ENCODE measurements at regions not wholly inside any gene's neighbourhood (a gene's known extent, or its start where the extent isn't known, plus 50 kb on each side); places are given as distances from the start of the nearest gene placed in this dataset.

DNA sequence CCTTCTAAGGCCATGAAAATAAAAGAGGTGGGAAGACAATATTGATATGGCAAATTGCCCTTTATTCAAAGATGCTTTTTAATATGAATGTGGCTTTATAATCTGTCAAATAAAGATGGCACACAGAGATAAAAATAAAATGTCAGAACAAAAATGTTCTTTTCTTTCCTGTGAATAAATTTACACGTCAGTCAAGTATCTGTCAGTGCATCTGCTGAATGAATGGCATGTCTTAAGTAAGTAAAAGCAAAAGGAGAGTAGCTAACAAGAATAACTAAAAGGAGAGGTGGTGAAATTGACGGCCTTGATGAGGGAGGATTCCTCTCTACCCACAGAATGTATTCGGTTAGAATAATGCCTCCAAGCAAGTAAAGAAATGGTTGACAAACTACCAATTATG is 1021.7 kb upstream of the GBE1 start:
- WGBS (ENCODE audit: insufficient coverage) = 50% methylated on average over 1 of the region's 3 CpGs
- ChIA-PET POLR2A (no interaction called here), CTCF (no interaction called here)
- no peak overlapping the region for H3K27ac ChIP-seq (ENCODE audit: insufficient read depth in 1 of 2, low read depth in 1 of 2, low read length in 2 of 2, poor library complexity in 1 of 2, severe bottlenecking in 2 of 2)
- no peaks in the 10 kb centered on the region for H3K4me1 ChIP-seq (ENCODE audit: control extremely low read depth in 1 of 4, control insufficient read depth in 4 of 4, insufficient read depth in 4 of 4, low read length in 3 of 4)
- no peaks in the 10 kb centered on the region for H3K9me3 ChIP-seq (ENCODE audit: control extremely low read depth in 1 of 5, control insufficient read depth in 4 of 5, insufficient read depth in 2 of 5, low read depth in 1 of 5, low read length in 4 of 5)
- no peaks in the 10 kb centered on the region for H3K27me3 ChIP-seq (replicated peaks in 2 of 5; ENCODE audit: control insufficient read depth in 4 of 5, insufficient read depth in 5 of 5, low read length in 4 of 5)
- no peaks in the 10 kb centered on the region for H3K36me3 ChIP-seq (ENCODE audit: control insufficient read depth in 4 of 4, insufficient read depth in 4 of 4, low read length in 3 of 4)
- H3K4me3 ChIP-seq (ENCODE audit: control insufficient read depth in 1 of 7, extremely low read depth in 1 of 7, insufficient read depth in 4 of 7, low read depth in 2 of 7, low read length in 6 of 7) = no peak overlapping the region
- no peak for DNase-seq

DNA sequence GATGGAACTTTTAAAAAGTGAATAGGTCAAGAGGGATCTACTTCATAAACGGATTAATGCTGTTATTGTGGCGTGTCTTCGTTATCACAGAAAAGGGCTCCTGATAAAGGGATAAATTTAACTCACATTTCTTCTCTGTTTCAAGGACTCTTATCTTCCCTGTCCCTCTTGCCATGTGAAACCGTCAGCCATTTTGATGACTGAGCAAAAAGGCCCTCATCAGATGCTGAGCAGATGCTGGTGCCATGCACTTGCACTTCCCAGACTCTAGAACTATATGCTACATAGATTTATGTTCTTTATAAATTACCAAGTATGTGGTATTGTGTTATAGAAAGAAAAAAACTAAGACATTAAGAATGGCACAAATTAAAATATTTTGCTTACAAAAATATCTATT is 1011.8 kb upstream of the GBE1 start:
- ChIA-PET POLR2A (no interaction called here), CTCF (no interaction called here)
- H3K36me3 ChIP-seq (ENCODE audit: control insufficient read depth in 4 of 4, insufficient read depth in 4 of 4, low read length in 3 of 4) = no peaks in the 10 kb centered on the region
- H3K9me3 ChIP-seq (ENCODE audit: control extremely low read depth in 1 of 5, control insufficient read depth in 4 of 5, insufficient read depth in 2 of 5, low read depth in 1 of 5, low read length in 4 of 5) = no peaks in the 10 kb centered on the region
- H3K27me3 ChIP-seq (replicated peaks in 2 of 5; ENCODE audit: control insufficient read depth in 4 of 5, insufficient read depth in 5 of 5, low read length in 4 of 5) = no peaks in the 10 kb centered on the region
- H3K27ac ChIP-seq (ENCODE audit: insufficient read depth in 1 of 2, low read depth in 1 of 2, low read length in 2 of 2, poor library complexity in 1 of 2, severe bottlenecking in 2 of 2) = no peak overlapping the region
- DNase-seq = no peak
- WGBS (ENCODE audit: insufficient coverage) = 100% methylated on average over 1 of the region's 4 CpGs
- H3K4me1 ChIP-seq (ENCODE audit: control extremely low read depth in 1 of 4, control insufficient read depth in 4 of 4, insufficient read depth in 4 of 4, low read length in 3 of 4) = no peaks in the 10 kb centered on the region
- no peak overlapping the region for H3K4me3 ChIP-seq (ENCODE audit: control insufficient read depth in 1 of 7, extremely low read depth in 1 of 7, insufficient read depth in 4 of 7, low read depth in 2 of 7, low read length in 6 of 7)

GRCh38 chr3:82764521-82764920 is 1003.1 kb upstream of the GBE1 start:
- Histone ChIP-seq H3K27me3 (replicated peaks in 2 of 5; ENCODE audit: control insufficient read depth in 4 of 5, insufficient read depth in 5 of 5, low read length in 4 of 5) (no peaks in the 10 kb centered on the region), H3K27ac (ENCODE audit: insufficient read depth in 1 of 2, low read depth in 1 of 2, low read length in 2 of 2, poor library complexity in 1 of 2, severe bottlenecking in 2 of 2) (no peak overlapping the region), H3K9me3 (ENCODE audit: control extremely low read depth in 1 of 5, control insufficient read depth in 4 of 5, insufficient read depth in 2 of 5, low read depth in 1 of 5, low read length in 4 of 5) (no peaks in the 10 kb centered on the region), H3K4me1 (ENCODE audit: control extremely low read depth in 1 of 4, control insufficient read depth in 4 of 4, insufficient read depth in 4 of 4, low read length in 3 of 4) (no peaks in the 10 kb centered on the region), H3K4me3 (ENCODE audit: control insufficient read depth in 1 of 7, extremely low read depth in 1 of 7, insufficient read depth in 4 of 7, low read depth in 2 of 7, low read length in 6 of 7) (no peak overlapping the region), H3K36me3 (ENCODE audit: control insufficient read depth in 4 of 4, insufficient read depth in 4 of 4, low read length in 3 of 4) (no peaks in the 10 kb centered on the region)
- DNase-seq = no peak
- no CpG with 5 or more reads among the region's 1 CpG for WGBS (ENCODE audit: insufficient coverage)
- POLR2A ChIA-PET = no interaction called here
- CTCF ChIA-PET = no interaction called here

GRCh38 chr3:82761858-82762257 is 1000.4 kb upstream of the GBE1 start:
- no peaks in the 10 kb centered on the region for H3K27me3 ChIP-seq (replicated peaks in 2 of 5; ENCODE audit: control insufficient read depth in 4 of 5, insufficient read depth in 5 of 5, low read length in 4 of 5)
- H3K27ac ChIP-seq (ENCODE audit: insufficient read depth in 1 of 2, low read depth in 1 of 2, low read length in 2 of 2, poor library complexity in 1 of 2, severe bottlenecking in 2 of 2) = no peak overlapping the region
- DNase-seq = no peak
- POLR2A ChIA-PET = no interaction called here
- no CpG with 5 or more reads among the region's 1 CpG for WGBS (ENCODE audit: insufficient coverage)
- CTCF ChIA-PET = no interaction called here
- no peak overlapping the region for H3K4me3 ChIP-seq (ENCODE audit: control insufficient read depth in 1 of 7, extremely low read depth in 1 of 7, insufficient read depth in 4 of 7, low read depth in 2 of 7, low read length in 6 of 7)
- no peaks in the 10 kb centered on the region for H3K36me3 ChIP-seq (ENCODE audit: control insufficient read depth in 4 of 4, insufficient read depth in 4 of 4, low read length in 3 of 4)
- no peaks in the 10 kb centered on the region for H3K9me3 ChIP-seq (ENCODE audit: control extremely low read depth in 1 of 5, control insufficient read depth in 4 of 5, insufficient read depth in 2 of 5, low read depth in 1 of 5, low read length in 4 of 5)
- H3K4me1 ChIP-seq (ENCODE audit: control extremely low read depth in 1 of 4, control insufficient read depth in 4 of 4, insufficient read depth in 4 of 4, low read length in 3 of 4) = no peaks in the 10 kb centered on the region

DNA sequence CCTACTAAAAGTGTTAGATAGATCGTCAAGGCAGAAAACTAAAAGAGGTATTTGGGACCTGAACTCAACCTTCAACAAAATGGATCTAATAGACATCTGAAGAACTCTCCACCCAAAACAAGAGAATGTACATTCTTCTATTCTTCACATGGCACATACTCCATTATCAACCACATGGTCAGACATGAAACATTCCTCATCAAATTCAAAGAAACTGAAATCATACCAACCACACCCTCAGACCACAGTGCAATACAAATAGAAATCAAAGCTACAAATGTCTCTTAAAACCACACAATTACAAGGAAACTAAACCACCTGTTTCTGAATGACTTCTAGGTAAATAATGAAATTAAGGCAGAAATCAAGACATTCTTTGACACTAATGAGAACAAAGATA is 984.1 kb upstream of the GBE1 start:
- CTCF ChIA-PET = no interaction called here
- WGBS (ENCODE audit: insufficient coverage) = 100% methylated on average over 1 of the region's 1 CpG
- no peaks in the 10 kb centered on the region for H3K36me3 ChIP-seq (ENCODE audit: control insufficient read depth in 4 of 4, insufficient read depth in 4 of 4, low read length in 3 of 4)

GRCh38 chr3:82743196-82743595 is 981.8 kb upstream of the GBE1 start:
- ChIA-PET CTCF (no interaction called here), POLR2A (no interaction called here)
- no peaks in the 10 kb centered on the region for H3K36me3 ChIP-seq (ENCODE audit: control insufficient read depth in 4 of 4, insufficient read depth in 4 of 4, low read length in 3 of 4)
- H3K9me3 ChIP-seq (ENCODE audit: control extremely low read depth in 1 of 5, control insufficient read depth in 4 of 5, insufficient read depth in 2 of 5, low read depth in 1 of 5, low read length in 4 of 5) = no peaks in the 10 kb centered on the region
- no peaks in the 10 kb centered on the region for H3K4me1 ChIP-seq (ENCODE audit: control extremely low read depth in 1 of 4, control insufficient read depth in 4 of 4, insufficient read depth in 4 of 4, low read length in 3 of 4)
- no peak overlapping the region for H3K4me3 ChIP-seq (ENCODE audit: control insufficient read depth in 1 of 7, extremely low read depth in 1 of 7, insufficient read depth in 4 of 7, low read depth in 2 of 7, low read length in 6 of 7)
- H3K27me3 ChIP-seq (replicated peaks in 2 of 5; ENCODE audit: control insufficient read depth in 4 of 5, insufficient read depth in 5 of 5, low read length in 4 of 5) = no peaks in the 10 kb centered on the region
- no peak overlapping the region for H3K27ac ChIP-seq (ENCODE audit: insufficient read depth in 1 of 2, low read depth in 1 of 2, low read length in 2 of 2, poor library complexity in 1 of 2, severe bottlenecking in 2 of 2)
- WGBS (ENCODE audit: insufficient coverage) = 90% methylated on average over 5 of the region's 5 CpGs
- DNase-seq = no peak

More for the DNA sequence above, 984.1 kb upstream of the GBE1 start:
- POLR2A ChIA-PET = no interaction called here
- no peak for DNase-seq
- no peaks in the 10 kb centered on the region for H3K4me1 ChIP-seq (ENCODE audit: control extremely low read depth in 1 of 4, control insufficient read depth in 4 of 4, insufficient read depth in 4 of 4, low read length in 3 of 4)
- H3K27ac ChIP-seq (ENCODE audit: insufficient read depth in 1 of 2, low read depth in 1 of 2, low read length in 2 of 2, poor library complexity in 1 of 2, severe bottlenecking in 2 of 2) = no peak overlapping the region
- H3K27me3 ChIP-seq (replicated peaks in 2 of 5; ENCODE audit: control insufficient read depth in 4 of 5, insufficient read depth in 5 of 5, low read length in 4 of 5) = no peaks in the 10 kb centered on the region
- H3K4me3 ChIP-seq (ENCODE audit: control insufficient read depth in 1 of 7, extremely low read depth in 1 of 7, insufficient read depth in 4 of 7, low read depth in 2 of 7, low read length in 6 of 7) = no peak overlapping the region
- no peaks in the 10 kb centered on the region for H3K9me3 ChIP-seq (ENCODE audit: control extremely low read depth in 1 of 5, control insufficient read depth in 4 of 5, insufficient read depth in 2 of 5, low read depth in 1 of 5, low read length in 4 of 5)

GRCh38 chr3:82741346-82741745 is 979.9 kb upstream of the GBE1 start:
- Histone ChIP-seq H3K9me3 (ENCODE audit: control extremely low read depth in 1 of 5, control insufficient read depth in 4 of 5, insufficient read depth in 2 of 5, low read depth in 1 of 5, low read length in 4 of 5) (no peaks in the 10 kb centered on the region), H3K4me1 (ENCODE audit: control extremely low read depth in 1 of 4, control insufficient read depth in 4 of 4, insufficient read depth in 4 of 4, low read length in 3 of 4) (peaks cover 0 to 3% (median 0%) of the 10 kb centered on the region in 4 experiments), H3K36me3 (ENCODE audit: control insufficient read depth in 4 of 4, insufficient read depth in 4 of 4, low read length in 3 of 4) (no peaks in the 10 kb centered on the region), H3K27me3 (replicated peaks in 2 of 5; ENCODE audit: control insufficient read depth in 4 of 5, insufficient read depth in 5 of 5, low read length in 4 of 5) (no peaks in the 10 kb centered on the region), H3K27ac (ENCODE audit: insufficient read depth in 1 of 2, low read depth in 1 of 2, low read length in 2 of 2, poor library complexity in 1 of 2, severe bottlenecking in 2 of 2) (no peak overlapping the region), H3K4me3 (ENCODE audit: control insufficient read depth in 1 of 7, extremely low read depth in 1 of 7, insufficient read depth in 4 of 7, low read depth in 2 of 7, low read length in 6 of 7) (no peak overlapping the region)
- no peak for DNase-seq
- ChIA-PET CTCF (no interaction called here), POLR2A (no interaction called here)
- WGBS (ENCODE audit: insufficient coverage) = 100% methylated on average over 1 of the region's 2 CpGs

GRCh38 chr3:82739390-82739789 is 977.9 kb upstream of the GBE1 start:
- H3K36me3 ChIP-seq (ENCODE audit: control insufficient read depth in 4 of 4, insufficient read depth in 4 of 4, low read length in 3 of 4) = no peaks in the 10 kb centered on the region
- peaks cover 0 to 3% (median 0%) of the 10 kb centered on the region in 4 experiments for H3K4me1 ChIP-seq (ENCODE audit: control extremely low read depth in 1 of 4, control insufficient read depth in 4 of 4, insufficient read depth in 4 of 4, low read length in 3 of 4)
- H3K4me3 ChIP-seq (ENCODE audit: control insufficient read depth in 1 of 7, extremely low read depth in 1 of 7, insufficient read depth in 4 of 7, low read depth in 2 of 7, low read length in 6 of 7) = no peak overlapping the region
- CTCF ChIA-PET = no interaction called here
- H3K27me3 ChIP-seq (replicated peaks in 2 of 5; ENCODE audit: control insufficient read depth in 4 of 5, insufficient read depth in 5 of 5, low read length in 4 of 5) = no peaks in the 10 kb centered on the region
- no peak overlapping the region for H3K27ac ChIP-seq (ENCODE audit: insufficient read depth in 1 of 2, low read depth in 1 of 2, low read length in 2 of 2, poor library complexity in 1 of 2, severe bottlenecking in 2 of 2)
- no peaks in the 10 kb centered on the region for H3K9me3 ChIP-seq (ENCODE audit: control extremely low read depth in 1 of 5, control insufficient read depth in 4 of 5, insufficient read depth in 2 of 5, low read depth in 1 of 5, low read length in 4 of 5)
- no peak for DNase-seq
- no CpG with 5 or more reads among the region's 1 CpG for WGBS (ENCODE audit: insufficient coverage)
- POLR2A ChIA-PET = no interaction called here

All from common myeloid progenitor, CD34-positive (primary cell).